GM20000 (cell line): ENCODE measurements at regions not wholly inside any gene's neighbourhood (a gene's known extent, or its start where the extent isn't known, plus 50 kb on each side); places are given as distances from the start of the nearest gene placed in this dataset.
"Not testable (repeated sequence)": the region's sequence is repeated elsewhere in the genome, so short reads cannot be mapped to it uniquely, and the experiment has no call there.

Experiments used
- DNase-seq: peaks from one replicate; pipeline ENCODE4 v3.0.0; 2012; ENCODE audit warnings: low spot score
- CTCF ChIP-seq: IDR thresholded peaks from 2 replicates; pipeline ENCODE4 v1.5.1; 2012; ENCODE audit warnings: mild to moderate bottlenecking, control low read depth; ENCODE audit errors: extremely low read depth, missing control alignments

DNA sequence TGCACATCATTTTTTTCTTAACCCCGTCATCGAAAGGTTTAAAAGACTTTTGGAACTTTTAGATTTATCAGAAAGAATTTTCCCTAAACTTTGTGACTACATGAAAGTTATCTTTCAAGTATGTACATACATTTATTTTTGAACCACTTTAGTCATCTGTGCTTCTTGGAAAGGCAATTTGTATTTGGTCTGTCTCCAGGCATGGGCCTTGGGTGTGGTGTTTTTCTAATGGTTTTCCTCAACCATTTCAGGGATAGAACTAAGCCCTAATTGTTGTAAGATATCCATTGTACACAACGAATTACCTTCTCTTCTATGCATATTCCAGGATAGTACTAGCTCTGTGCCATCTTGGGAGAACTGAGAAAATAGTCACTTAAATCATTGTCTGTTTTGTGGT lies 191.5 kb upstream of the RPL34 start:
- no peak for TF ChIP-seq CTCF
- DNase-seq, result no peak

DNA sequence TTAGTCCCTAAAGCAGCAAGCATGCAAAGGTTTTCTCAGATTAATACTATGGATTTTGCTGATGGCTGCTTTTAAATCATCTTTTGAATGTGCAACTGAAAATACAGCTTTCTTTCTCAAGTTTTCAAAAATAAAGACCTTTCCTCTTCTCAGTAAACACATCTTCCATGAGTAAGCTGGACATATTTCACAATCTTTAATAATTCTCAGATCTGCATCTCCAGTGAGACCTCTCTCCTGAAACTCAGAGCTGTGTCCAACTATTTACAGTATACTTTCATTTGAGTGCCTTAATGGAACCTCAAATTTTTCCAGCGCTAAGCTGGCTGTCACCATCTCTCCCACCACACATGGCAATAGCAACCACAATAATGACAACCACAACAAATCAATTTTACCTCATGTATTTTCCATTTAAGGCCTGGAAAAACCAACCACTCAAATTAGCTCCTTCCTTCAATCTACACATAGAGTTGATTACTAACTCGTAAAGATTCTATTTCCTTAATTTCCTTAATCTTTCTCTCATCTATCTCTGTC lies 192.4 kb upstream of the RPL34 start:
- TF ChIP-seq CTCF, result no peak
- DNase-seq, result no peak

- TF ChIP-seq CTCF, result no peak
These were observed 193.9 kb upstream of the RPL34 start for GRCh38 chr4:108426493-108426892.

GRCh38 chr4:108425988-108426387 lies 194.4 kb upstream of the RPL34 start:
- no peak for DNase-seq

More at GRCh38 chr4:108426493-108426892, 193.9 kb upstream of the RPL34 start:
- DNase-seq, result no peak

GRCh38 chr4:108417923-108418322 lies 202.5 kb upstream of the RPL34 start:
- DNase-seq, result no peak
- TF ChIP-seq CTCF, result no peak

More at GRCh38 chr4:108425988-108426387, 194.4 kb upstream of the RPL34 start:
- no peak for TF ChIP-seq CTCF

GRCh38 chr4:108416831-108417230 lies 203.5 kb upstream of the RPL34 start:
- no peak for TF ChIP-seq CTCF
- DNase-seq, result no peak

- no peak for TF ChIP-seq CTCF
- no peak for DNase-seq
These were observed 205.0 kb upstream of the RPL34 start for GRCh38 chr4:108415389-108415788.

DNA sequence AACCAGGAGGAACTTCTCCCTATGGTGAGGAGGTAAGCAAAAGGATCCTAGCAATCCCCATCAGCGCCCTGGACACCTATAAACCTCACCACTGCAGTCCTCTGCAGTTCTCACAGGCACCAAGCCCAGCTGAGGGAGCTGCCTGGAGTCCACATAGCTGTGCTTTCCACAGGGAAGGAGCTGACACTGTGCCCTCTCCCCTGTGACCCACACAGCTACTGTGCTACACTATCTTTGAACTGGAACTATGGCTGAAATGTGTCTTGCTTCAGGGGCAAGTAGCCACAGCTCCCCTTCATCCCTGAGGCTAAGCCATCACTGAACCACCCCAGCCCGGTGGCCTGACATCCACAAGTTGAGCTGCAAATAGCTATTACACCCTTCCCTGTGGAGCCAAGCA lies 208.5 kb upstream of the RPL34 start:
- no peak for TF ChIP-seq CTCF
- DNase-seq, result no peak

DNA sequence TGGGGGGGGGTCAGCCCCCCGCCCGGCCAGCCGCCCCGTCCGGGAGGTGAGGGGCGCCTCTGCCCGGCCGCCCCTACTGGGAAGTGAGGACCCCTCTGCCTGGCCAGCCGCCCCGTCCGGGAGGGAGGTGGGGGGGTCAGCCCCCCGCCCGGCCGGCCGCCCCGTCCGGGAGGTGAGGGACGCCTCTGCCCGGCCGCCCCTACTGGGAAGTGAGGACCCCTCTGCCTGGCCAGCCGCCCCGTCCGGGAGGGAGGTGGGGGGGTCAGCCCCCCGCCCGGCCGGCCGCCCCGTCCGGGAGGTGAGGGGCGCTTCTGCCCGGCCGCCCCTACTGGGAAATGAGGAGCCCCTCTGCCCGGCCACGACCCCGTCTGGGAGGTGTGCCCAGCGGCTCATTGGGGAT lies 210.7 kb upstream of the RPL34 start:
- not testable (repeated sequence) for DNase-seq
